OCI-LY7 (cell line): ENCODE measurements at regions not wholly inside any gene's neighbourhood (a gene's known extent, or its start where the extent isn't known, plus 50 kb on each side); places are given as distances from the start of the nearest gene placed in this dataset.

Experiments used
- CTCF ChIP-seq: fragments of 200-600 bp; sonication (generic); conservative IDR thresholded peaks from 2 replicates; pipeline ENCODE4 v1.5.1; 2014; ENCODE audit warnings: mild to moderate bottlenecking, antibody characterized with exemption, low read length, moderate library complexity, mixed read lengths
- EZH2phosphoT487 ChIP-seq: fragments of 200-600 bp; sonication (generic); IDR thresholded peaks from 2 replicates; pipeline ENCODE4 v1.6.1; 2018; ENCODE audit warnings: low read depth, borderline replicate concordance, mild to moderate bottlenecking, mixed run types, antibody characterized with exemption, low read length, moderate library complexity, mixed read lengths

- TF ChIP-seq CTCF (no peak), EZH2phosphoT487 (no peak)
Measured at GRCh38 chr7:156059369-156059768, 247.1 kb upstream of the SHH start.
